ENCODE measurements at regions not wholly inside any gene's neighbourhood (a gene's known extent, or its start where the extent isn't known, plus 50 kb on each side); places are given as distances from the start of the nearest gene placed in this dataset.

- no peak overlapping the region for H3K4me3 ChIP-seq (replicated peaks in 1 of 2; ENCODE audit: low read depth in 2 of 2, low read length in 2 of 2)
- TF ChIP-seq CTCF (IDR thresholded peaks at IDR 0.05; ENCODE audit: low read depth, low read length): no peak
- DNase-seq (ENCODE audit: low read depth in 2 of 2): no peak
Observed at GRCh38 chr13:40189426-40189825, 477.0 kb downstream of the FOXO1 start.

GRCh38 chr13:40189898-40190630, 476.4 kb downstream of the FOXO1 start:
- peak in 1 of 2 donors; percentile 50 for DNase-seq (ENCODE audit: low read depth in 2 of 2)
- no peak overlapping the region for H3K4me3 ChIP-seq (replicated peaks in 1 of 2; ENCODE audit: low read depth in 2 of 2, low read length in 2 of 2)
- TF ChIP-seq CTCF (IDR thresholded peaks at IDR 0.05; ENCODE audit: low read depth, low read length): no peak

- DNase-seq (ENCODE audit: low read depth in 2 of 2): peak; percentile 80 to 85
- no peak for TF ChIP-seq CTCF (IDR thresholded peaks at IDR 0.05; ENCODE audit: low read depth, low read length)
- H3K4me3 ChIP-seq (replicated peaks in 1 of 2; ENCODE audit: low read depth in 2 of 2, low read length in 2 of 2): no peak overlapping the region
Observed at GRCh38 chr13:40190641-40191100, 475.8 kb downstream of the FOXO1 start.

GRCh38 chr13:40191186-40191980, 475.1 kb downstream of the FOXO1 start:
- no peak overlapping the region for H3K4me3 ChIP-seq (replicated peaks in 1 of 2; ENCODE audit: low read depth in 2 of 2, low read length in 2 of 2)
- TF ChIP-seq CTCF (IDR thresholded peaks at IDR 0.05; ENCODE audit: low read depth, low read length): no peak
- peak in 1 of 2 donors; percentile 63 for DNase-seq (ENCODE audit: low read depth in 2 of 2)

- DNase-seq (ENCODE audit: low read depth in 2 of 2): no peak
- no peak for TF ChIP-seq CTCF (IDR thresholded peaks at IDR 0.05; ENCODE audit: low read depth, low read length)
- no peak overlapping the region for H3K4me3 ChIP-seq (replicated peaks in 1 of 2; ENCODE audit: low read depth in 2 of 2, low read length in 2 of 2)
Observed at GRCh38 chr13:40192452-40192851, 474.0 kb downstream of the FOXO1 start.

GRCh38 chr13:40192858-40193257, 473.6 kb downstream of the FOXO1 start:
- no peak for TF ChIP-seq CTCF (IDR thresholded peaks at IDR 0.05; ENCODE audit: low read depth, low read length)
- DNase-seq (ENCODE audit: low read depth in 2 of 2): no peak
- H3K4me3 ChIP-seq (replicated peaks in 1 of 2; ENCODE audit: low read depth in 2 of 2, low read length in 2 of 2): no peak overlapping the region

All from cardiac fibroblast (primary cell).